ENCODE measurements at regions not wholly inside any gene's neighbourhood (a gene's known extent, or its start where the extent isn't known, plus 50 kb on each side); places are given as distances from the start of the nearest gene placed in this dataset.

DNA sequence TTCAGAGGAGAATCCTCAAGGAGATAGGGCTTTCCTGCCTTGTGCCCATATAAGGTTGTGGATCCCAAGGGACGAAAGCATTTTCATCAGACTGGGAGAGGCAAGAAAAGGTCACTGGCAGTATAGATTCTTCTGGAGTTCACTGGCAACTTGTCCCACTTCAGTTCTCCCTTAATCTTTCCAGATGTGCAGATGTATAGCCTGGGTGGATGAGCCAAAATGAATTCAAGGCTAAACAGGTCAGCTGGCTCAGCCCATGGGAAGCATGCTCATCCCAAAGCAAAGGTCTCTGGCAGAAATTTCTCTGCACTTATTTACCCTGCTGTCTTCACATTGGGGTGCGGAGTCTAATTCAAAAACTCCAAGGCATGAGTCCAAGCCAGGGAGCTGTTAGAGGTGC is 148.9 kb upstream of the TNP1 start:
- DNase-seq (ENCODE audit: low read depth, low spot score) (no peak), ATAC-seq (no peak)
- Histone ChIP-seq H3K4me3 (ENCODE audit: low read depth in 2 of 2, low read length in 2 of 2) (no peak overlapping the region), H3K9me3 (ENCODE audit: control insufficient read depth, insufficient read depth, low read depth, low read length) (no peaks in the 10 kb centered on the region), H3K36me3 (ENCODE audit: control insufficient read depth, insufficient read depth, low read length) (no peaks in the 10 kb centered on the region), H3K27ac (ENCODE audit: low read length) (no peak overlapping the region), H3K27me3 (ENCODE audit: control insufficient read depth, insufficient read depth, low read length) (no peaks in the 10 kb centered on the region; the same call in 1 of the 2 replicates), H3K4me1 (ENCODE audit: control insufficient read depth, insufficient read depth, low read length) (no peaks in the 10 kb centered on the region)
- in situ Hi-C loops (cut with HindIII; ENCODE audit: low pct_unique_long_range_greater_than_20kb, low sequenced_read_pairs) (no loop called here), intact Hi-C loops (cut with micrococcal nuclease; ENCODE audit: unreplicated experiment) (no loop called here)
- no TSS peak for BruUV-seq (replicated peaks)
- ChIA-PET POLR2A (no interaction called here), CTCF (no interaction called here)
- no peak for TF ChIP-seq POLR2AphosphoS5 (IDR thresholded peaks at IDR 0.05; ENCODE audit: low read depth, low read length)
- TF ChIP-seq SIN3A (IDR thresholded peaks at IDR 0.05; ENCODE audit: borderline replicate concordance, insufficient read depth, low read depth, low read length), result no peak
- TF ChIP-seq, protein P1, sequence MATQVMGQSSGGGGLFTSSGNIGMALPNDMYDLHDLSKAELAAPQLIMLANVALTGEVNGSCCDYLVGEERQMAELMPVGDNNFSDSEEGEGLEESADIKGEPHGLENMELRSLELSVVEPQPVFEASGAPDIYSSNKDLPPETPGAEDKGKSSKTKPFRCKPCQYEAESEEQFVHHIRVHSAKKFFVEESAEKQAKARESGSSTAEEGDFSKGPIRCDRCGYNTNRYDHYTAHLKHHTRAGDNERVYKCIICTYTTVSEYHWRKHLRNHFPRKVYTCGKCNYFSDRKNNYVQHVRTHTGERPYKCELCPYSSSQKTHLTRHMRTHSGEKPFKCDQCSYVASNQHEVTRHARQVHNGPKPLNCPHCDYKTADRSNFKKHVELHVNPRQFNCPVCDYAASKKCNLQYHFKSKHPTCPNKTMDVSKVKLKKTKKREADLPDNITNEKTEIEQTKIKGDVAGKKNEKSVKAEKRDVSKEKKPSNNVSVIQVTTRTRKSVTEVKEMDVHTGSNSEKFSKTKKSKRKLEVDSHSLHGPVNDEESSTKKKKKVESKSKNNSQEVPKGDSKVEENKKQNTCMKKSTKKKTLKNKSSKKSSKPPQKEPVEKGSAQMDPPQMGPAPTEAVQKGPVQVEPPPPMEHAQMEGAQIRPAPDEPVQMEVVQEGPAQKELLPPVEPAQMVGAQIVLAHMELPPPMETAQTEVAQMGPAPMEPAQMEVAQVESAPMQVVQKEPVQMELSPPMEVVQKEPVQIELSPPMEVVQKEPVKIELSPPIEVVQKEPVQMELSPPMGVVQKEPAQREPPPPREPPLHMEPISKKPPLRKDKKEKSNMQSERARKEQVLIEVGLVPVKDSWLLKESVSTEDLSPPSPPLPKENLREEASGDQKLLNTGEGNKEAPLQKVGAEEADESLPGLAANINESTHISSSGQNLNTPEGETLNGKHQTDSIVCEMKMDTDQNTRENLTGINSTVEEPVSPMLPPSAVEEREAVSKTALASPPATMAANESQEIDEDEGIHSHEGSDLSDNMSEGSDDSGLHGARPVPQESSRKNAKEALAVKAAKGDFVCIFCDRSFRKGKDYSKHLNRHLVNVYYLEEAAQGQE (IDR thresholded peaks at IDR 0.05; ENCODE audit: insufficient read depth in 1 of 2, low read depth in 2 of 2, low read length in 1 of 2), result no peak
- TF ChIP-seq TCF7L2 (IDR thresholded peaks at IDR 0.05; ENCODE audit: low read depth, low read length), result no peak
- TF ChIP-seq, protein P2, sequence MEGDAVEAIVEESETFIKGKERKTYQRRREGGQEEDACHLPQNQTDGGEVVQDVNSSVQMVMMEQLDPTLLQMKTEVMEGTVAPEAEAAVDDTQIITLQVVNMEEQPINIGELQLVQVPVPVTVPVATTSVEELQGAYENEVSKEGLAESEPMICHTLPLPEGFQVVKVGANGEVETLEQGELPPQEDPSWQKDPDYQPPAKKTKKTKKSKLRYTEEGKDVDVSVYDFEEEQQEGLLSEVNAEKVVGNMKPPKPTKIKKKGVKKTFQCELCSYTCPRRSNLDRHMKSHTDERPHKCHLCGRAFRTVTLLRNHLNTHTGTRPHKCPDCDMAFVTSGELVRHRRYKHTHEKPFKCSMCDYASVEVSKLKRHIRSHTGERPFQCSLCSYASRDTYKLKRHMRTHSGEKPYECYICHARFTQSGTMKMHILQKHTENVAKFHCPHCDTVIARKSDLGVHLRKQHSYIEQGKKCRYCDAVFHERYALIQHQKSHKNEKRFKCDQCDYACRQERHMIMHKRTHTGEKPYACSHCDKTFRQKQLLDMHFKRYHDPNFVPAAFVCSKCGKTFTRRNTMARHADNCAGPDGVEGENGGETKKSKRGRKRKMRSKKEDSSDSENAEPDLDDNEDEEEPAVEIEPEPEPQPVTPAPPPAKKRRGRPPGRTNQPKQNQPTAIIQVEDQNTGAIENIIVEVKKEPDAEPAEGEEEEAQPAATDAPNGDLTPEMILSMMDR (IDR thresholded peaks at IDR 0.05), result no peak

DNA sequence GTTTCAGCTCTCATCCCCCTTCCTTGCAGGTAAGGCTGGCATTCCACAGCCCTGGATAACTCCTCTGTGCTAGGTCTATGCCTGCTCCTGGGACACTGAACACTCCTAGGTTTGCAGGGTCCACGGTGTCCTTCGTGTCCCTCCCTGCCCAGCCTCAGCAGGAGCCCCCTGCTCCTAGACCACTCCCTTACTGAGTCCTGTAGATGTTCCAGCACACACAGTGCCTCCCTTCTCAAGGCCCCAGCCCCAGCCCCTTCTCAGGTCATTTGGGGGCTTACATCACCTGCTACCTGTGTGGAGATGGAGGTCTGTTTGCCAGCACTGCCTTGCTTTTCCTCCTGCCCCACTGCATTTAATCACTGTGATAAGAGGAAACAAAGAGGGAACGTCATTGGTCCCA is 146.4 kb upstream of the TNP1 start:
- DNase-seq (ENCODE audit: low read depth, low spot score) (no peak), ATAC-seq (no peak)
- TF ChIP-seq POLR2AphosphoS5 (IDR thresholded peaks at IDR 0.05; ENCODE audit: low read depth, low read length) (no peak), SIN3A (IDR thresholded peaks at IDR 0.05; ENCODE audit: borderline replicate concordance, insufficient read depth, low read depth, low read length) (no peak), TCF7L2 (IDR thresholded peaks at IDR 0.05; ENCODE audit: low read depth, low read length) (no peak)
- TF ChIP-seq, protein P1 (IDR thresholded peaks at IDR 0.05; ENCODE audit: insufficient read depth in 1 of 2, low read depth in 2 of 2, low read length in 1 of 2), result no peak
- TF ChIP-seq, protein P2 (IDR thresholded peaks at IDR 0.05), result no peak
- no peaks in the 10 kb centered on the region for H3K36me3 ChIP-seq (ENCODE audit: control insufficient read depth, insufficient read depth, low read length)
- CTCF ChIA-PET, result no interaction called here
- BruUV-seq (replicated peaks), result no TSS peak
- in situ Hi-C loops (cut with HindIII; ENCODE audit: low pct_unique_long_range_greater_than_20kb, low sequenced_read_pairs), result no loop called here
- H3K9me3 ChIP-seq (ENCODE audit: control insufficient read depth, insufficient read depth, low read depth, low read length), result no peaks in the 10 kb centered on the region
- intact Hi-C loops (cut with micrococcal nuclease; ENCODE audit: unreplicated experiment), result no loop called here
- H3K27me3 ChIP-seq (ENCODE audit: control insufficient read depth, insufficient read depth, low read length), result no peaks in the 10 kb centered on the region
- no peaks in the 10 kb centered on the region for H3K4me1 ChIP-seq (ENCODE audit: control insufficient read depth, insufficient read depth, low read length)
- H3K27ac ChIP-seq (ENCODE audit: low read length), result no peak overlapping the region
- POLR2A ChIA-PET, result no interaction called here
- no peak overlapping the region for H3K4me3 ChIP-seq (ENCODE audit: low read depth in 2 of 2, low read length in 2 of 2)

Measured in Panc1 (cell line).